ENCODE measurements at regions not wholly inside any gene's neighbourhood (a gene's known extent, or its start where the extent isn't known, plus 50 kb on each side); places are given as distances from the start of the nearest gene placed in this dataset.

DNA sequence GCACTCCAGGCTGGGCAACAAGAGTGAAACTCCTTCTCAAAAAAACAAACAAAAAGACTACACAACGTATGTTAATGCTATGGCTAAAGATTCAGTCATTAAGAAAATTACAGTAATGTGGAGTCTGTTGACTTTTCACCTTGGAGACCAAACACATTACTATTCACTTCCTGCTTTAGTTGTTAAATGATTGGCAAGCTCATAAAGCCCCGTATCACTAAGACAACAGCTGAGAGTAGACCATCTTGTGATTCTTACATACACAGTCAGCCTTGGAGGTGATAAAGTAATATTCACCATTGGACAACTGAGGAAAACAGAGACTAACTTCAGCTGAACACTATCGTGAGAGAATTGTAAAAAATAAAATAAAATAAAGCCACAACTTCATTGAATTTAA lies 86.5 kb downstream of the KCTD12 start:
- no peak overlapping the region for H2BK12ac ChIP-seq (ENCODE audit: low read depth, low read length)
- POLR2A ChIA-PET (ENCODE audit: partially characterized antibody), result no interaction called here
- no peak overlapping the region for H2BK20ac ChIP-seq (ENCODE audit: low read length)
- no peaks in the 10 kb centered on the region for H4K20me1 ChIP-seq (replicated peaks in 1 of 2; ENCODE audit: control insufficient read depth in 1 of 2, insufficient read depth in 2 of 2, low read length in 2 of 2)
- H3K23me2 ChIP-seq (ENCODE audit: low read depth, low read length), result no peaks in the 10 kb centered on the region
- FAIRE-seq (no peak), DNase-seq (ENCODE audit: low read depth in 1 of 2, low spot score in 2 of 2) (no peak)
- no peak overlapping the region for H3K9ac ChIP-seq (replicated peaks in 1 of 4; ENCODE audit: extremely low read depth in 1 of 4, low read depth in 3 of 4, low read length in 3 of 4)
- no peak overlapping the region for H2BK120ac ChIP-seq (replicated peaks; ENCODE audit: low read depth, low read length)
- no peak overlapping the region for H3K18ac ChIP-seq (ENCODE audit: extremely low read depth, low read length)
- no peaks in the 10 kb centered on the region for H3K79me1 ChIP-seq (ENCODE audit: low read depth, low read length)
- no peak overlapping the region for H3K23ac ChIP-seq (ENCODE audit: insufficient read length)
- no peak overlapping the region for H4K8ac ChIP-seq (ENCODE audit: extremely low read depth, insufficient read depth, low read length)
- H3K36me3 ChIP-seq (ENCODE audit: control insufficient read depth in 2 of 4, insufficient read depth in 4 of 4, low read length in 3 of 4), result no peaks in the 10 kb centered on the region
- H4K5ac ChIP-seq (ENCODE audit: insufficient read length, low read depth, low read length), result no peak overlapping the region
- no peak overlapping the region for H3K4ac ChIP-seq (replicated peaks; ENCODE audit: insufficient read length, low read depth, low read length)
- H2BK5ac ChIP-seq (ENCODE audit: low read depth, low read length), result no peak overlapping the region
- no peaks in the 10 kb centered on the region for H3K79me2 ChIP-seq (ENCODE audit: control insufficient read depth in 1 of 2, insufficient read depth in 2 of 2, low read length in 2 of 2)
- H3K56ac ChIP-seq (replicated peaks; ENCODE audit: insufficient read length, low read depth, low read length), result no peak overlapping the region
- no peaks in the 10 kb centered on the region for H3K4me1 ChIP-seq (replicated peaks in 1 of 4; ENCODE audit: control insufficient read depth in 3 of 4, insufficient read depth in 4 of 4, low read length in 3 of 4)
- H2AK5ac ChIP-seq (ENCODE audit: low read depth, low read length), result no peak overlapping the region
- H4K91ac ChIP-seq (replicated peaks; ENCODE audit: insufficient read length, low read length), result no peak overlapping the region
- CTCF ChIA-PET (ENCODE audit: partially characterized antibody), result interaction anchor here (0.6 to 1.4 kb wide), 3 partner anchors 14 to 55 kb away, joined by 3 to 4 read pairs (median 4); no protein-coding TSS in a partner anchor
- no peak overlapping the region for H2BK15ac ChIP-seq (ENCODE audit: low read length)
- H3K9me3 ChIP-seq (ENCODE audit: insufficient read depth in 2 of 2, low read depth in 1 of 2, low read length in 1 of 2), result no peaks in the 10 kb centered on the region
- H3K14ac ChIP-seq (ENCODE audit: insufficient read length), result no peak overlapping the region
- H3K4me2 ChIP-seq (ENCODE audit: insufficient read depth in 1 of 2, low read depth in 2 of 2, low read length in 2 of 2), result no peak overlapping the region
- H3K27me3 ChIP-seq (replicated peaks in 1 of 4; ENCODE audit: control insufficient read depth in 3 of 4, extremely low read depth in 1 of 4, insufficient read depth in 3 of 4, low read length in 3 of 4), result no peaks in the 10 kb centered on the region
- no peak overlapping the region for H2AFZ ChIP-seq (ENCODE audit: low read length)
- no peak overlapping the region for H3K4me3 ChIP-seq (ENCODE audit: extremely low read depth in 1 of 4, insufficient read depth in 2 of 4, low read depth in 3 of 4, low read length in 4 of 4)
- WGBS, 2 experiments (ENCODE audit: extremely low coverage in 1 of 2, insufficient coverage in 1 of 2, insufficient read length in 1 of 2, insufficient replicate concordance in 2 of 2, low coverage in 1 of 2, low lambda C conversion rate in 2 of 2, missing lambda C conversion rate in 1 of 2), result 90% methylated on average over 3 of the region's 3 CpGs; no CpG with 5 or more reads in 1 of the 2 experiments
- H3K27ac ChIP-seq (ENCODE audit: low read depth, low read length), result no peak overlapping the region
- TF ChIP-seq RAD21 (IDR thresholded peaks at IDR 0.05 in 1 of 2, conservative IDR thresholded peaks at IDR 0.05 in 1 of 2; ENCODE audit: low read depth in 2 of 2, low read length in 2 of 2) (no peak), TBP (IDR thresholded peaks at IDR 0.05; ENCODE audit: low read depth, low read length) (no peak), NANOG (IDR thresholded peaks at IDR 0.05; ENCODE audit: insufficient read depth, low read depth, low read length, poor library complexity, severe bottlenecking) (no peak), POLR2A (IDR thresholded peaks at IDR 0.05; ENCODE audit: control extremely low read depth in 1 of 2, low read depth in 2 of 2, low read length in 2 of 2) (no peak), SRF (IDR thresholded peaks at IDR 0.05; ENCODE audit: low read depth, low read length) (no peak), POLR2AphosphoS5 (IDR thresholded peaks at IDR 0.05; ENCODE audit: low read depth, low read length) (no peak), SP2 (IDR thresholded peaks at IDR 0.05; ENCODE audit: low read length) (no peak), TAF7 (optimal IDR thresholded peaks at IDR 0.05; ENCODE audit: borderline replicate concordance, low read depth, low read length) (no peak), SIRT6 (IDR thresholded peaks at IDR 0.05; ENCODE audit: low read length) (no peak), RNF2 (IDR thresholded peaks at IDR 0.05; ENCODE audit: borderline replicate concordance, low read depth, low read length, missing control alignments, poor library complexity, severe bottlenecking) (no peak), CBX5 (IDR thresholded peaks at IDR 0.05; ENCODE audit: low read depth, low read length) (no peak), POU5F1 (IDR thresholded peaks at IDR 0.05; ENCODE audit: low read depth, low read length) (no peak), RFX5 (IDR thresholded peaks at IDR 0.05; ENCODE audit: borderline replicate concordance, low read depth, low read length) (no peak)
- TF ChIP-seq, protein P1, sequence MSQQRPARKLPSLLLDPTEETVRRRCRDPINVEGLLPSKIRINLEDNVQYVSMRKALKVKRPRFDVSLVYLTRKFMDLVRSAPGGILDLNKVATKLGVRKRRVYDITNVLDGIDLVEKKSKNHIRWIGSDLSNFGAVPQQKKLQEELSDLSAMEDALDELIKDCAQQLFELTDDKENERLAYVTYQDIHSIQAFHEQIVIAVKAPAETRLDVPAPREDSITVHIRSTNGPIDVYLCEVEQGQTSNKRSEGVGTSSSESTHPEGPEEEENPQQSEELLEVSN (IDR thresholded peaks at IDR 0.05), result no peak

Data from H1 (cell line).